Panc1 (cell line): ENCODE measurements at regions not wholly inside any gene's neighbourhood (a gene's known extent, or its start where the extent isn't known, plus 50 kb on each side); places are given as distances from the start of the nearest gene placed in this dataset.

Experiments
- ATAC-seq: fragments of 200-7000 bp; cut with Tn5 transposase; 2 replicates; pipeline ENCODE4 v1.9.1; 2020; ENCODE audit warnings: mild to moderate bottlenecking, moderate library complexity
- BruUV-seq: library from RNA; stranded (reverse); fragments of 400-500 nt; replicated peaks from 2 replicates; lab custom pipeline; 2021; lab: Mats Ljungman, UMichigan
- CTCF ChIA-PET: fragments of 300-600 bp; sonication (Branson Sonifier 250); formaldehyde crosslinking; loops from one replicate; lab custom pipeline; 2022; ENCODE audit warnings: antibody characterized with exemption; lab: Charles Lee
- POLR2A ChIA-PET: fragments of 300-600 bp; sonication (Branson Sonifier 250); formaldehyde crosslinking; loops from one replicate; lab custom pipeline; 2022; ENCODE audit warnings: antibody characterized with exemption; lab: Charles Lee
- DNase-seq: peaks from one replicate; pipeline ENCODE4 v3.0.0-alpha.2; 2010; ENCODE audit warnings: low read depth, low spot score
- H3K27ac ChIP-seq: 2 replicates; pipeline ENCODE4 v1.5.1; 2011; ENCODE audit warnings: mild to moderate bottlenecking, low read length, inconsistent platforms
- H3K27me3 ChIP-seq: fragments of 200-500 bp; sonication (Bioruptor generic); 2 replicates; pipeline ENCODE4 v1.6.0; 2014; ENCODE audit warnings: low read length, inconsistent platforms; ENCODE audit not compliant: control insufficient read depth, insufficient read depth
- H3K36me3 ChIP-seq: fragments of 200-500 bp; sonication (Bioruptor generic); 2 replicates; pipeline ENCODE4 v1.5.1; 2014; ENCODE audit warnings: inconsistent platforms, mild to moderate bottlenecking, low read length, moderate library complexity; ENCODE audit not compliant: control insufficient read depth, insufficient read depth
- H3K4me1 ChIP-seq: 2 replicates; pipeline ENCODE4 v1.5.1; 2011; ENCODE audit warnings: inconsistent platforms, mild to moderate bottlenecking, low read length, moderate library complexity; ENCODE audit not compliant: control insufficient read depth, insufficient read depth
- H3K4me3 ChIP-seq, 2 experiments: 2 replicates each; pipeline ENCODE4 v1.5.1; 2011 to 2012; ENCODE audit warnings: low read depth in 2 of 2, low read length in 2 of 2, mild to moderate bottlenecking in 2 of 2, inconsistent platforms in 1 of 2, moderate library complexity in 1 of 2
- H3K9me3 ChIP-seq: fragments of 200-500 bp; sonication (Bioruptor generic); 2 replicates; pipeline ENCODE4 v1.5.1; 2014; ENCODE audit warnings: low read depth, mild to moderate bottlenecking, inconsistent platforms, low read length, moderate library complexity; ENCODE audit not compliant: control insufficient read depth, insufficient read depth
- POLR2AphosphoS5 ChIP-seq: IDR thresholded peaks from 2 replicates; pipeline ENCODE4 v1.6.1; 2012; ENCODE audit warnings: mild to moderate bottlenecking, low read depth, low read length, moderate library complexity
- SIN3A ChIP-seq: IDR thresholded peaks from 2 replicates; pipeline ENCODE4 v1.6.1; 2012; ENCODE audit warnings: low read depth, mild to moderate bottlenecking, low read length, moderate library complexity, borderline replicate concordance; ENCODE audit not compliant: insufficient read depth
- TCF7L2 ChIP-seq: IDR thresholded peaks from 2 replicates; pipeline ENCODE4 v1.6.1; 2011; ENCODE audit warnings: mild to moderate bottlenecking, low read depth, low read length, inconsistent platforms
- in situ Hi-C: cut with HindIII; loops from 2 replicates; pipeline ENCODE4 v1.10.0; 2016; ENCODE audit warnings: low sequenced_read_pairs, low pct_unique_long_range_greater_than_20kb
- intact Hi-C: fragments of 100-400 bp; cut with micrococcal nuclease; formaldehyde crosslinking; loops from one replicate; pipeline ENCODE4 v1.10.0; 2022; ENCODE audit not compliant: unreplicated experiment
- TF ChIP-seq, protein P1 (sequence below), 2 experiments: IDR thresholded peaks; 2 replicates each; pipeline ENCODE4 v1.6.1; 2011 to 2012; ENCODE audit warnings: low read depth in 2 of 2, control low read depth in 1 of 2, low read length in 1 of 2, mild to moderate bottlenecking in 1 of 2, moderate library complexity in 1 of 2; ENCODE audit not compliant: insufficient read depth in 1 of 2
- TF ChIP-seq, protein P2 (sequence below): fragments of 450-650 bp; IDR thresholded peaks from 2 replicates; pipeline ENCODE4 v1.5.1; 2017; ENCODE audit warnings: mild to moderate bottlenecking

DNA sequence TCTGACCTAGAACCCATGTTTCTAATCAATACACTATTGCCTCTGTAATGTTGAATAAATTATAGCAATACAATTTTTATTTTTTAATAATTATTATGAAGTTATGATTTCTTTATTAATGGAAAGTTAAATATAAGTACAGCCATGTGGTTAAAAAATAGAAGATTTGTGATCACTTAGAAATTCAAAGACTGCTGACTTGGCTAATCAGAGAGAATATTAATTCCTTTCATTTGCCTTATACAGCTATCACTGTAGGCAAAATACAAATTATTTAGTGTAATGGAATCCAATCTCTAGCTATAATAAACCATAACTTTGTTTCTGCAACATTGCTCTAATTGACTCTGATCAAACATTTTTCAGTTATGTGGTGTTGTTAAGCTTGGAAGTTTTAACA lies 255.0 kb upstream of the TAS2R1 start:
- BruUV-seq = no TSS peak
- no peaks in the 10 kb centered on the region for H3K9me3 ChIP-seq
- TF ChIP-seq, protein P1, sequence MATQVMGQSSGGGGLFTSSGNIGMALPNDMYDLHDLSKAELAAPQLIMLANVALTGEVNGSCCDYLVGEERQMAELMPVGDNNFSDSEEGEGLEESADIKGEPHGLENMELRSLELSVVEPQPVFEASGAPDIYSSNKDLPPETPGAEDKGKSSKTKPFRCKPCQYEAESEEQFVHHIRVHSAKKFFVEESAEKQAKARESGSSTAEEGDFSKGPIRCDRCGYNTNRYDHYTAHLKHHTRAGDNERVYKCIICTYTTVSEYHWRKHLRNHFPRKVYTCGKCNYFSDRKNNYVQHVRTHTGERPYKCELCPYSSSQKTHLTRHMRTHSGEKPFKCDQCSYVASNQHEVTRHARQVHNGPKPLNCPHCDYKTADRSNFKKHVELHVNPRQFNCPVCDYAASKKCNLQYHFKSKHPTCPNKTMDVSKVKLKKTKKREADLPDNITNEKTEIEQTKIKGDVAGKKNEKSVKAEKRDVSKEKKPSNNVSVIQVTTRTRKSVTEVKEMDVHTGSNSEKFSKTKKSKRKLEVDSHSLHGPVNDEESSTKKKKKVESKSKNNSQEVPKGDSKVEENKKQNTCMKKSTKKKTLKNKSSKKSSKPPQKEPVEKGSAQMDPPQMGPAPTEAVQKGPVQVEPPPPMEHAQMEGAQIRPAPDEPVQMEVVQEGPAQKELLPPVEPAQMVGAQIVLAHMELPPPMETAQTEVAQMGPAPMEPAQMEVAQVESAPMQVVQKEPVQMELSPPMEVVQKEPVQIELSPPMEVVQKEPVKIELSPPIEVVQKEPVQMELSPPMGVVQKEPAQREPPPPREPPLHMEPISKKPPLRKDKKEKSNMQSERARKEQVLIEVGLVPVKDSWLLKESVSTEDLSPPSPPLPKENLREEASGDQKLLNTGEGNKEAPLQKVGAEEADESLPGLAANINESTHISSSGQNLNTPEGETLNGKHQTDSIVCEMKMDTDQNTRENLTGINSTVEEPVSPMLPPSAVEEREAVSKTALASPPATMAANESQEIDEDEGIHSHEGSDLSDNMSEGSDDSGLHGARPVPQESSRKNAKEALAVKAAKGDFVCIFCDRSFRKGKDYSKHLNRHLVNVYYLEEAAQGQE (IDR thresholded peaks at IDR 0.05; ENCODE audit: insufficient read depth in 1 of 2, low read depth in 2 of 2, low read length in 1 of 2) = no peak
- TF ChIP-seq, protein P2, sequence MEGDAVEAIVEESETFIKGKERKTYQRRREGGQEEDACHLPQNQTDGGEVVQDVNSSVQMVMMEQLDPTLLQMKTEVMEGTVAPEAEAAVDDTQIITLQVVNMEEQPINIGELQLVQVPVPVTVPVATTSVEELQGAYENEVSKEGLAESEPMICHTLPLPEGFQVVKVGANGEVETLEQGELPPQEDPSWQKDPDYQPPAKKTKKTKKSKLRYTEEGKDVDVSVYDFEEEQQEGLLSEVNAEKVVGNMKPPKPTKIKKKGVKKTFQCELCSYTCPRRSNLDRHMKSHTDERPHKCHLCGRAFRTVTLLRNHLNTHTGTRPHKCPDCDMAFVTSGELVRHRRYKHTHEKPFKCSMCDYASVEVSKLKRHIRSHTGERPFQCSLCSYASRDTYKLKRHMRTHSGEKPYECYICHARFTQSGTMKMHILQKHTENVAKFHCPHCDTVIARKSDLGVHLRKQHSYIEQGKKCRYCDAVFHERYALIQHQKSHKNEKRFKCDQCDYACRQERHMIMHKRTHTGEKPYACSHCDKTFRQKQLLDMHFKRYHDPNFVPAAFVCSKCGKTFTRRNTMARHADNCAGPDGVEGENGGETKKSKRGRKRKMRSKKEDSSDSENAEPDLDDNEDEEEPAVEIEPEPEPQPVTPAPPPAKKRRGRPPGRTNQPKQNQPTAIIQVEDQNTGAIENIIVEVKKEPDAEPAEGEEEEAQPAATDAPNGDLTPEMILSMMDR = no peak
- TF ChIP-seq POLR2AphosphoS5 = no peak
- no peak for TF ChIP-seq TCF7L2
- TF ChIP-seq SIN3A = no peak
- H3K4me1 ChIP-seq = no peaks in the 10 kb centered on the region
- no peaks in the 10 kb centered on the region for H3K36me3 ChIP-seq
- ChIA-PET POLR2A (no interaction called here), CTCF (no interaction called here)
- no peak overlapping the region for H3K4me3 ChIP-seq
- DNase-seq (no peak), ATAC-seq (no peak)
- H3K27me3 ChIP-seq = peaks cover 3% of the 10 kb centered on the region; the same call in 1 of the 2 replicates
- intact Hi-C loops = no loop called here
- in situ Hi-C loops = no loop called here
- H3K27ac ChIP-seq = no peak overlapping the region

DNA sequence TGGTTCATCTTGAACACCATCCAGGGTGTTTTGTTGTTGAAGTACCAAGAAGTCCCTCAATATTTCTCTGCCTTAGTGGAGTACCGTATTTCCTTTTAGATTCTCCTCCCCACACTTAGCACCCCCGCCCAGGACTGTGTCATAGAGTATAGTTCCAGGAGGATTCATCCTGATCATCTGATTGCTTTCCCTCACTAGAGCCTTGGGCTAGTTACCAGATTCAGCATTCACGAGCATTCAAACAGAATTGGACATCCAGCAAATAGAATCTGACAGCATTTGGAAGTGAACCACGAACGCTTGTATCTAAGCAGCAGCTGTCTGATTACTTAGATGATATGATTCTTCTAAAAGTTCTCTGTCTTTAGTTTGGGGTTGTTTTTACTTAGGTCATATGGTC lies 248.1 kb upstream of the TAS2R1 start:
- BruUV-seq = no TSS peak
- Histone ChIP-seq H3K27ac (no peak overlapping the region), H3K36me3 (no peaks in the 10 kb centered on the region), H3K4me1 (no peaks in the 10 kb centered on the region), H3K9me3 (no peaks in the 10 kb centered on the region), H3K27me3 (no peaks in the 10 kb centered on the region; the same call in 1 of the 2 replicates), H3K4me3 (no peak overlapping the region)
- intact Hi-C loops (no loop called here), in situ Hi-C loops (no loop called here)
- ChIA-PET CTCF (no interaction called here), POLR2A (no interaction called here)
- ATAC-seq = no peak
- no peak for DNase-seq
- TF ChIP-seq TCF7L2 (no peak), POLR2AphosphoS5 (no peak), SIN3A (no peak)
- TF ChIP-seq, protein P1 (IDR thresholded peaks at IDR 0.05; ENCODE audit: insufficient read depth in 1 of 2, low read depth in 2 of 2, low read length in 1 of 2) = no peak
- TF ChIP-seq, protein P2 = no peak
